Hepatocyte (in vitro differentiated cells): ENCODE measurements at regions not wholly inside any gene's neighbourhood (a gene's known extent, or its start where the extent isn't known, plus 50 kb on each side); places are given as distances from the start of the nearest gene placed in this dataset.

ENCODE experiments used
- DNase-seq: peaks from one replicate; pipeline ENCODE4 v3.0.0-alpha.2; 2016; ENCODE audit warnings: low spot score
- H2AFZ ChIP-seq: fragments of 200-600 bp; sonication (generic); 2 replicates; pipeline ENCODE4 v1.6.0; 2016; ENCODE audit warnings: antibody characterized with exemption, mild to moderate bottlenecking
- H3K27ac ChIP-seq: fragments of 200-600 bp; sonication (generic); 2 replicates; pipeline ENCODE4 v1.5.1; 2016; ENCODE audit warnings: mild to moderate bottlenecking
- H3K27me3 ChIP-seq: fragments of 200-600 bp; sonication (generic); 2 replicates; pipeline ENCODE4 v1.6.1; 2016
- H3K36me3 ChIP-seq: fragments of 200-600 bp; sonication (generic); replicated peaks from 2 replicates; pipeline ENCODE4 v1.5.1; 2016; ENCODE audit warnings: low read depth; ENCODE audit not compliant: insufficient read depth
- H3K4me1 ChIP-seq: fragments of 200-600 bp; sonication (generic); 2 replicates; pipeline ENCODE4 v1.5.1; 2016; ENCODE audit warnings: mild to moderate bottlenecking, moderate library complexity; ENCODE audit not compliant: insufficient read depth
- H3K4me2 ChIP-seq: fragments of 200-600 bp; sonication (generic); 2 replicates; pipeline ENCODE4 v1.6.0; 2016
- H3K4me3 ChIP-seq: fragments of 200-600 bp; sonication (generic); 2 replicates; pipeline ENCODE4 v1.5.1; 2016; ENCODE audit warnings: mild to moderate bottlenecking
- H3K79me2 ChIP-seq: fragments of 200-600 bp; sonication (generic); 2 replicates; pipeline ENCODE4 v1.6.0; 2017; ENCODE audit warnings: mild to moderate bottlenecking
- H3K9me2 ChIP-seq: fragments of 200-600 bp; sonication (generic); replicated peaks from 2 replicates; pipeline ENCODE4 v1.6.0; 2017; ENCODE audit warnings: mild to moderate bottlenecking; ENCODE audit not compliant: insufficient read depth
- H3K9me3 ChIP-seq: fragments of 200-600 bp; sonication (generic); 2 replicates; pipeline ENCODE4 v1.5.1; 2016; ENCODE audit warnings: low read depth, mild to moderate bottlenecking
- H4K20me1 ChIP-seq: fragments of 200-600 bp; sonication (generic); 2 replicates; pipeline ENCODE4 v1.6.0; 2016; ENCODE audit warnings: mild to moderate bottlenecking; ENCODE audit not compliant: insufficient read depth, poor library complexity, severe bottlenecking
- EZH2 ChIP-seq: fragments of 200-600 bp; sonication (generic); IDR thresholded peaks from 2 replicates; pipeline ENCODE4 v1.6.1; 2016; ENCODE audit warnings: antibody characterized with exemption, mild to moderate bottlenecking, borderline replicate concordance
- EZH2phosphoT487 ChIP-seq: fragments of 200-600 bp; sonication (generic); IDR thresholded peaks from one replicate; pipeline ENCODE4 v1.6.1; 2018; ENCODE audit warnings: antibody characterized with exemption, mild to moderate bottlenecking, low read depth, moderate library complexity; ENCODE audit not compliant: unreplicated experiment, severe bottlenecking
- WGBS: methylation state at CpG from one replicate; pipeline ENCODE4 v1.1.6; 2016; ENCODE audit warnings: low lambda C conversion rate; ENCODE audit errors: missing lambda C conversion rate; 5-methylcytosine and 5-hydroxymethylcytosine counted together
- TF ChIP-seq, protein P1 (sequence below): fragments of 200-600 bp; sonication (generic); IDR thresholded peaks from 2 replicates; pipeline ENCODE4 v1.5.1; 2016; ENCODE audit warnings: antibody characterized with exemption, mild to moderate bottlenecking; ENCODE audit not compliant: poor library complexity

DNA sequence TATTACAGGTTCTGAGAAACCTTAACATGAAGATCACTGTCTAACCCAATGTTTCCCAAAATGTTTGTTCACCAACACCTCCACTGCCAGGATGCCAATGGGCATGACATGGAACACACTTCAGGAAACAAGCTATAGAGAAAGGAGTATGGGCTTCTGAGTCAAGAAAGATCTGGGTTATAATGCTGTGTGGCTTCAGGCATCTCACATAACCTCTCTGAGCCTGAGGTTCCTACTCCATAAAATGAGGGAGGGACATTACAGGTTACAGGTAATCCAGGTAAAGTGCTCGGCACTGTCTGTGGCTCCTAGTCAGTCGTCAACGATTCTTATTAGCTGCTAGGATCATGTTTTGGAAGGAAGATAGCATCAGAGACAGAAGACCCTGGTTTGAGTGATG is 126.4 kb upstream of the SMAD3 start:
- WGBS, result 93% methylated on average over 3 of the region's 3 CpGs
- TF ChIP-seq EZH2phosphoT487, result no peak
- TF ChIP-seq EZH2, result no peak
- TF ChIP-seq, protein P1, sequence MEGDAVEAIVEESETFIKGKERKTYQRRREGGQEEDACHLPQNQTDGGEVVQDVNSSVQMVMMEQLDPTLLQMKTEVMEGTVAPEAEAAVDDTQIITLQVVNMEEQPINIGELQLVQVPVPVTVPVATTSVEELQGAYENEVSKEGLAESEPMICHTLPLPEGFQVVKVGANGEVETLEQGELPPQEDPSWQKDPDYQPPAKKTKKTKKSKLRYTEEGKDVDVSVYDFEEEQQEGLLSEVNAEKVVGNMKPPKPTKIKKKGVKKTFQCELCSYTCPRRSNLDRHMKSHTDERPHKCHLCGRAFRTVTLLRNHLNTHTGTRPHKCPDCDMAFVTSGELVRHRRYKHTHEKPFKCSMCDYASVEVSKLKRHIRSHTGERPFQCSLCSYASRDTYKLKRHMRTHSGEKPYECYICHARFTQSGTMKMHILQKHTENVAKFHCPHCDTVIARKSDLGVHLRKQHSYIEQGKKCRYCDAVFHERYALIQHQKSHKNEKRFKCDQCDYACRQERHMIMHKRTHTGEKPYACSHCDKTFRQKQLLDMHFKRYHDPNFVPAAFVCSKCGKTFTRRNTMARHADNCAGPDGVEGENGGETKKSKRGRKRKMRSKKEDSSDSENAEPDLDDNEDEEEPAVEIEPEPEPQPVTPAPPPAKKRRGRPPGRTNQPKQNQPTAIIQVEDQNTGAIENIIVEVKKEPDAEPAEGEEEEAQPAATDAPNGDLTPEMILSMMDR, result no peak
- no peaks in the 10 kb centered on the region for H3K36me3 ChIP-seq

DNA sequence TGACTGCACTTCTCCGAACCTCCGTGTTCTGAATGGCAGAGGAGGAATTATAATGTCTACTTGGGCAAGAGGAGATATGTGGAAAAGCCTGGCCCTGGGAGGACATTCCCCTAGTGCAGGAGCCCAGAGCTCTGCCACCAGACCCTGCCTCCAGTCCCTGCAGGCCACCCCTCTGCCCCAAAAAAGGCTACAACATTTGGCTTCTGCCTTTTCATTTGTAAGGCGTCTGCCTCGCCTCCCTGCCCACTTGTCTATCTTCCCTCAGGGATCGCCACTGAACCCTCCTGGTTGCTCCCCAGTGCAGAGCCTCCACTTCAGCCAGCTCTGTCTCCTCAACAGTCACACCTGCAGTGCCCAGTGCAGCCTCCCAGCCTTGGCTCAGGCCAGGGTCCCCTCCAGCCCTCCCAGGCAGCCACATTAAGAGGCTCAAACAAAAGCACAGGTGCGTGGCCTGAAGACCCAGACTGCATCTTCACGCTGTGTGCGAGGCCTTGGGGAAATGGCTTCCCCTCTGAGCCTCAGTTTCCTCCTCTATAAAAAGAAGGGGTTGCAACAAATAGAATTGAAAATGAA is 125.9 kb upstream of the SMAD3 start:
- 89% methylated on average over 8 of the region's 8 CpGs for WGBS
- H4K20me1 ChIP-seq, result no peaks in the 10 kb centered on the region
- H3K9me2 ChIP-seq, result no peaks in the 10 kb centered on the region
- H3K79me2 ChIP-seq, result no peaks in the 10 kb centered on the region
- H3K27me3 ChIP-seq, result no peaks in the 10 kb centered on the region
- no peaks in the 10 kb centered on the region for H3K4me1 ChIP-seq
- H3K36me3 ChIP-seq, result no peaks in the 10 kb centered on the region
- no peak overlapping the region for H2AFZ ChIP-seq
- no peak overlapping the region for H3K4me3 ChIP-seq
- DNase-seq, result no peak
- TF ChIP-seq EZH2phosphoT487, result no peak
- no peak for TF ChIP-seq EZH2
- TF ChIP-seq, protein P1, result no peak
- H3K4me2 ChIP-seq, result no peak overlapping the region
- no peaks in the 10 kb centered on the region for H3K9me3 ChIP-seq
- H3K27ac ChIP-seq, result no peak overlapping the region

More for the DNA sequence above, 126.4 kb upstream of the SMAD3 start:
- H3K79me2 ChIP-seq, result no peaks in the 10 kb centered on the region
- DNase-seq, result no peak
- no peak overlapping the region for H2AFZ ChIP-seq
- H3K27me3 ChIP-seq, result no peaks in the 10 kb centered on the region
- no peak overlapping the region for H3K4me3 ChIP-seq
- H3K9me2 ChIP-seq, result no peaks in the 10 kb centered on the region
- H3K9me3 ChIP-seq, result no peaks in the 10 kb centered on the region
- H4K20me1 ChIP-seq, result no peaks in the 10 kb centered on the region
- H3K4me1 ChIP-seq, result no peaks in the 10 kb centered on the region
- no peak overlapping the region for H3K27ac ChIP-seq
- H3K4me2 ChIP-seq, result no peak overlapping the region

DNA sequence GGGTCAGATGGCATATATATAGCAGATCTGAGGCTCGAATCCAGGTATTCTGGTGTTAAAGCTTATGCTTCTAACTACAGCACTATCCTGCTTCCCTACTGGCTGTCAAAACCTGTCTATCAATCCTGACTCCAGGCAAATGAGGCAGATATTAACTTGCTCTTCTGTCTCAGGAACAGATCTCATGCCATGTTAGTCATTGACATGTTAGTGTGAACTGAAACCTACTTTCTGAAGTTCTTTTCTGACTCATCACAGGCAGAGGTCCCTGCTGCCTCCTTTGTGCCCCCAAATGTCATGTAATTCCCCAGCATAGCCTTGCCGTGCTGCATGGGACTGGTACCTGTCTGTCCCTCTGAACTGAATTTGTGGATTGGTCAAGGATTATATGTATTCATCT is 125.0 kb upstream of the SMAD3 start:
- H3K9me2 ChIP-seq, result no peaks in the 10 kb centered on the region
- no peaks in the 10 kb centered on the region for H4K20me1 ChIP-seq
- no peaks in the 10 kb centered on the region for H3K4me1 ChIP-seq
- H3K27me3 ChIP-seq, result no peaks in the 10 kb centered on the region
- H2AFZ ChIP-seq, result no peak overlapping the region
- no peaks in the 10 kb centered on the region for H3K36me3 ChIP-seq
- no peak overlapping the region for H3K4me3 ChIP-seq
- no peaks in the 10 kb centered on the region for H3K9me3 ChIP-seq
- no peak overlapping the region for H3K4me2 ChIP-seq
- TF ChIP-seq EZH2 (no peak), EZH2phosphoT487 (no peak)
- TF ChIP-seq, protein P1, result no peak
- 79% methylated on average over 2 of the region's 2 CpGs for WGBS
- DNase-seq, result no peak
- H3K79me2 ChIP-seq, result no peaks in the 10 kb centered on the region
- no peak overlapping the region for H3K27ac ChIP-seq
